Osteocyte (in vitro differentiated cells): ENCODE measurements at regions not wholly inside any gene's neighbourhood (a gene's known extent, or its start where the extent isn't known, plus 50 kb on each side); places are given as distances from the start of the nearest gene placed in this dataset.

Experiments
- DNase-seq: peaks from one replicate; pipeline ENCODE4 v3.0.0; 2021; ENCODE audit warnings: mixed read lengths; ENCODE audit not compliant: unreplicated experiment; ENCODE audit errors: extremely low spot score
- H3K27ac Mint-ChIP-seq: one replicate; pipeline ENCODE4 v1.8.0; 2021; ENCODE audit warnings: mild to moderate bottlenecking, mixed read lengths; ENCODE audit not compliant: unreplicated experiment
- H3K27me3 Mint-ChIP-seq: one replicate; pipeline ENCODE4 v1.8.0; 2021; ENCODE audit warnings: mixed read lengths; ENCODE audit not compliant: unreplicated experiment
- H3K36me3 Mint-ChIP-seq: one replicate; pipeline ENCODE4 v1.8.0; 2021; ENCODE audit warnings: mixed read lengths; ENCODE audit not compliant: unreplicated experiment
- H3K4me1 Mint-ChIP-seq: one replicate; pipeline ENCODE4 v1.8.0; 2021; ENCODE audit warnings: mixed read lengths; ENCODE audit not compliant: unreplicated experiment
- H3K4me3 Mint-ChIP-seq: one replicate; pipeline ENCODE4 v1.8.0; 2021; ENCODE audit warnings: mild to moderate bottlenecking, moderate library complexity, mixed read lengths; ENCODE audit not compliant: unreplicated experiment
- H3K9me3 Mint-ChIP-seq: one replicate; pipeline ENCODE4 v1.8.0; 2021; ENCODE audit warnings: mixed read lengths; ENCODE audit not compliant: unreplicated experiment
- CTCF ChIP-seq: fragments of 200-600 bp; sonication (generic); IDR thresholded peaks from 2 replicates; pipeline ENCODE4 v1.5.0; 2021; ENCODE audit warnings: antibody characterized with exemption, mild to moderate bottlenecking, moderate library complexity

- peaks cover 5% of the 10 kb centered on the region for H3K9me3 Mint-ChIP-seq
- no peak overlapping the region for H3K27ac Mint-ChIP-seq
- no peak for TF ChIP-seq CTCF
These were observed 150.0 kb downstream of the CDC5L start for GRCh38 chr6:44537306-44538049.

GRCh38 chr6:44538131-44538806 is 150.8 kb downstream of the CDC5L start:
- Mint-ChIP-seq H3K9me3 (peaks cover 5% of the 10 kb centered on the region), H3K27ac (no peak overlapping the region), H3K36me3 (no peaks in the 10 kb centered on the region), H3K4me3 (no peak overlapping the region), H3K27me3 (no peaks in the 10 kb centered on the region), H3K4me1 (peaks cover 20% of the 10 kb centered on the region)
- no peak for TF ChIP-seq CTCF
- DNase-seq: peak; percentile 60

More at GRCh38 chr6:44537306-44538049, 150.0 kb downstream of the CDC5L start:
- peak; percentile 23 for DNase-seq
- H3K27me3 Mint-ChIP-seq: no peaks in the 10 kb centered on the region
- H3K36me3 Mint-ChIP-seq: no peaks in the 10 kb centered on the region
- peaks cover 12% of the 10 kb centered on the region for H3K4me1 Mint-ChIP-seq
- H3K4me3 Mint-ChIP-seq: no peak overlapping the region

- Mint-ChIP-seq H3K4me3 (no peak overlapping the region), H3K36me3 (no peaks in the 10 kb centered on the region), H3K4me1 (peaks cover 20% of the 10 kb centered on the region), H3K27ac (no peak overlapping the region), H3K9me3 (peaks cover 5% of the 10 kb centered on the region), H3K27me3 (no peaks in the 10 kb centered on the region)
- peak; percentile 49 for DNase-seq
- no peak for TF ChIP-seq CTCF
These were observed 151.3 kb downstream of the CDC5L start for GRCh38 chr6:44538807-44539201.

GRCh38 chr6:44539701-44540355 is 152.3 kb downstream of the CDC5L start:
- TF ChIP-seq CTCF: no peak
- DNase-seq: peak; percentile 23
- peaks cover 21% of the 10 kb centered on the region for H3K4me1 Mint-ChIP-seq
- H3K9me3 Mint-ChIP-seq: peaks cover 5% of the 10 kb centered on the region
- H3K27ac Mint-ChIP-seq: no peak overlapping the region
- no peak overlapping the region for H3K4me3 Mint-ChIP-seq
- H3K27me3 Mint-ChIP-seq: no peaks in the 10 kb centered on the region
- no peaks in the 10 kb centered on the region for H3K36me3 Mint-ChIP-seq

GRCh38 chr6:44540881-44541280 is 153.4 kb downstream of the CDC5L start:
- Mint-ChIP-seq H3K4me1 (peaks cover 21% of the 10 kb centered on the region), H3K27me3 (peaks cover 3% of the 10 kb centered on the region), H3K4me3 (no peak overlapping the region), H3K27ac (no peak overlapping the region), H3K9me3 (peaks cover 5% of the 10 kb centered on the region), H3K36me3 (no peaks in the 10 kb centered on the region)
- TF ChIP-seq CTCF: no peak
- DNase-seq: peak; percentile 34
